MG63 (cell line): ENCODE measurements at regions not wholly inside any gene's neighbourhood (a gene's known extent, or its start where the extent isn't known, plus 50 kb on each side); places are given as distances from the start of the nearest gene placed in this dataset.

Experiments used
- DNase-seq: peaks from one replicate; pipeline ENCODE4 v3.0.0-alpha.2; 2020
- H3K27me3 ChIP-seq: fragments of 250-450 bp; sonication (Bioruptor Pico); 2 replicates; pipeline ENCODE4 v1.5.1; 2020; ENCODE audit warnings: mild to moderate bottlenecking, moderate library complexity
- H3K36me3 ChIP-seq: fragments of 250-450 bp; sonication (Bioruptor Pico); 2 replicates; pipeline ENCODE4 v1.5.1; 2020; ENCODE audit warnings: mild to moderate bottlenecking, moderate library complexity
- H3K4me3 ChIP-seq: fragments of 250-450 bp; sonication (Bioruptor Pico); 2 replicates; pipeline ENCODE4 v1.5.1; 2020; ENCODE audit warnings: mild to moderate bottlenecking, moderate library complexity
- H3K9me3 ChIP-seq: fragments of 250-450 bp; sonication (Bioruptor Pico); 2 replicates; pipeline ENCODE4 v1.5.1; 2020; ENCODE audit warnings: mild to moderate bottlenecking, moderate library complexity

GRCh38 chr7:91644256-91644655 lies 236.2 kb downstream of the MTERF1 start:
- H3K27me3 ChIP-seq, result no peaks in the 10 kb centered on the region
- no peak overlapping the region for H3K4me3 ChIP-seq
- no peak for DNase-seq
- H3K9me3 ChIP-seq, result no peaks in the 10 kb centered on the region
- H3K36me3 ChIP-seq, result no peaks in the 10 kb centered on the region

- Histone ChIP-seq H3K4me3 (no peak overlapping the region), H3K36me3 (no peaks in the 10 kb centered on the region), H3K27me3 (no peaks in the 10 kb centered on the region), H3K9me3 (no peaks in the 10 kb centered on the region)
- DNase-seq, result no peak
Measured at GRCh38 chr7:91645542-91645941, 235.0 kb downstream of the MTERF1 start.

GRCh38 chr7:91651986-91652385 lies 228.5 kb downstream of the MTERF1 start:
- Histone ChIP-seq H3K27me3 (no peaks in the 10 kb centered on the region), H3K4me3 (no peak overlapping the region), H3K9me3 (no peaks in the 10 kb centered on the region), H3K36me3 (no peaks in the 10 kb centered on the region)
- DNase-seq, result no peak

GRCh38 chr7:91653286-91653685 lies 227.2 kb downstream of the MTERF1 start:
- Histone ChIP-seq H3K9me3 (no peaks in the 10 kb centered on the region), H3K27me3 (no peaks in the 10 kb centered on the region), H3K4me3 (no peak overlapping the region), H3K36me3 (no peaks in the 10 kb centered on the region)
- DNase-seq, result no peak

GRCh38 chr7:91655656-91656055 lies 224.8 kb downstream of the MTERF1 start:
- Histone ChIP-seq H3K4me3 (no peak overlapping the region), H3K36me3 (no peaks in the 10 kb centered on the region), H3K27me3 (no peaks in the 10 kb centered on the region), H3K9me3 (no peaks in the 10 kb centered on the region)
- no peak for DNase-seq

- no peaks in the 10 kb centered on the region for H3K27me3 ChIP-seq
- peak; percentile 17 for DNase-seq
- no peaks in the 10 kb centered on the region for H3K36me3 ChIP-seq
- no peak overlapping the region for H3K4me3 ChIP-seq
- no peaks in the 10 kb centered on the region for H3K9me3 ChIP-seq
Measured at GRCh38 chr7:91656541-91657482, 223.7 kb downstream of the MTERF1 start.

- Histone ChIP-seq H3K36me3 (no peaks in the 10 kb centered on the region), H3K27me3 (no peaks in the 10 kb centered on the region), H3K4me3 (no peak overlapping the region), H3K9me3 (no peaks in the 10 kb centered on the region)
- DNase-seq, result peak; percentile 24
Measured at GRCh38 chr7:91657483-91658071, 222.9 kb downstream of the MTERF1 start.

- DNase-seq, result no peak
- no peak overlapping the region for H3K4me3 ChIP-seq
- no peaks in the 10 kb centered on the region for H3K27me3 ChIP-seq
- no peaks in the 10 kb centered on the region for H3K9me3 ChIP-seq
- H3K36me3 ChIP-seq, result no peaks in the 10 kb centered on the region
Measured at GRCh38 chr7:91659096-91659495, 221.4 kb downstream of the MTERF1 start.

GRCh38 chr7:91660734-91661356 lies 219.7 kb downstream of the MTERF1 start:
- no peak for DNase-seq
- no peaks in the 10 kb centered on the region for H3K9me3 ChIP-seq

GRCh38 chr7:91661727-91662126 lies 218.8 kb downstream of the MTERF1 start:
- H3K36me3 ChIP-seq, result no peaks in the 10 kb centered on the region

More at GRCh38 chr7:91660734-91661356, 219.7 kb downstream of the MTERF1 start:
- Histone ChIP-seq H3K4me3 (no peak overlapping the region), H3K27me3 (no peaks in the 10 kb centered on the region), H3K36me3 (no peaks in the 10 kb centered on the region)

GRCh38 chr7:91668217-91668616 lies 212.3 kb downstream of the MTERF1 start:
- H3K27me3 ChIP-seq, result no peaks in the 10 kb centered on the region
- no peaks in the 10 kb centered on the region for H3K9me3 ChIP-seq
- H3K36me3 ChIP-seq, result no peaks in the 10 kb centered on the region
- DNase-seq, result no peak
- no peak overlapping the region for H3K4me3 ChIP-seq

More at GRCh38 chr7:91661727-91662126, 218.8 kb downstream of the MTERF1 start:
- no peak for DNase-seq
- no peaks in the 10 kb centered on the region for H3K9me3 ChIP-seq
- no peaks in the 10 kb centered on the region for H3K27me3 ChIP-seq
- no peak overlapping the region for H3K4me3 ChIP-seq

GRCh38 chr7:91671245-91671644 lies 209.3 kb downstream of the MTERF1 start:
- H3K4me3 ChIP-seq, result no peak overlapping the region
- no peaks in the 10 kb centered on the region for H3K9me3 ChIP-seq
- no peaks in the 10 kb centered on the region for H3K36me3 ChIP-seq
- no peaks in the 10 kb centered on the region for H3K27me3 ChIP-seq
- DNase-seq, result no peak

GRCh38 chr7:91674470-91674869 lies 206.0 kb downstream of the MTERF1 start:
- H3K4me3 ChIP-seq, result no peak overlapping the region
- H3K9me3 ChIP-seq, result no peaks in the 10 kb centered on the region; the same call in 1 of the 2 replicates
- no peak for DNase-seq
- no peaks in the 10 kb centered on the region for H3K27me3 ChIP-seq
- no peaks in the 10 kb centered on the region for H3K36me3 ChIP-seq

- no peak overlapping the region for H3K4me3 ChIP-seq
- no peak for DNase-seq
- no peaks in the 10 kb centered on the region for H3K36me3 ChIP-seq
- H3K9me3 ChIP-seq, result no peaks in the 10 kb centered on the region; the same call in 1 of the 2 replicates
- no peaks in the 10 kb centered on the region for H3K27me3 ChIP-seq
Measured at GRCh38 chr7:91681718-91682117, 198.8 kb downstream of the MTERF1 start.

GRCh38 chr7:91683823-91684222 lies 196.7 kb downstream of the MTERF1 start:
- Histone ChIP-seq H3K4me3 (no peak overlapping the region), H3K36me3 (no peaks in the 10 kb centered on the region), H3K27me3 (no peaks in the 10 kb centered on the region), H3K9me3 (no peaks in the 10 kb centered on the region; the same call in 1 of the 2 replicates)
- DNase-seq, result peak; percentile 24

GRCh38 chr7:91685544-91685943 lies 195.0 kb downstream of the MTERF1 start:
- Histone ChIP-seq H3K27me3 (no peaks in the 10 kb centered on the region), H3K4me3 (no peak overlapping the region), H3K9me3 (no peaks in the 10 kb centered on the region), H3K36me3 (no peaks in the 10 kb centered on the region)
- no peak for DNase-seq

- DNase-seq, result no peak
- Histone ChIP-seq H3K27me3 (no peaks in the 10 kb centered on the region), H3K4me3 (no peak overlapping the region), H3K9me3 (no peaks in the 10 kb centered on the region), H3K36me3 (no peaks in the 10 kb centered on the region)
Measured at GRCh38 chr7:91690541-91691070, 189.9 kb downstream of the MTERF1 start.
